ENCODE measurements at regions not wholly inside any gene's neighbourhood (a gene's known extent, or its start where the extent isn't known, plus 50 kb on each side); places are given as distances from the start of the nearest gene placed in this dataset.

DNA sequence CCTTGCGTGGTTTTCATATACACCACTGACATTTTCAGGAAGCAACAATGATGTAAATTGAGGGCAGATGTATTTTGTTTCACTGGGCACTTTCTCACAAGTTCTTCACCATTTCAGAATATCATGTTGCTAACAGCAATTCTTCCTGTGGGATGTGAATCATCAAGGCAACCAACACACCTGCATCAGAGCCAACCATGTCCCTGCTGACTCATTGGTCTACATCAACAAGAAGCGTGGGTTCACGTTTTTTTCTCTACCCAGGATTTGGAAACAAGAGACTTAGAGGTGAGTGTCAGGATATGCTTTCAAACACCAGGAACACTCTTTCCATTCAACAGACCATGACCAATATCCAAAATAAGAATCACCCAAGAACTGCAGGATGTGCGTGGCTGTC lies 203.9 kb downstream of the TEX36 start:
- no peak for DNase-seq
- TF ChIP-seq GATA1 (IDR thresholded peaks at IDR 0.05; ENCODE audit: low read depth, low read length) (no peak), POLR2A (IDR thresholded peaks at IDR 0.05; ENCODE audit: low read length) (no peak)

DNA sequence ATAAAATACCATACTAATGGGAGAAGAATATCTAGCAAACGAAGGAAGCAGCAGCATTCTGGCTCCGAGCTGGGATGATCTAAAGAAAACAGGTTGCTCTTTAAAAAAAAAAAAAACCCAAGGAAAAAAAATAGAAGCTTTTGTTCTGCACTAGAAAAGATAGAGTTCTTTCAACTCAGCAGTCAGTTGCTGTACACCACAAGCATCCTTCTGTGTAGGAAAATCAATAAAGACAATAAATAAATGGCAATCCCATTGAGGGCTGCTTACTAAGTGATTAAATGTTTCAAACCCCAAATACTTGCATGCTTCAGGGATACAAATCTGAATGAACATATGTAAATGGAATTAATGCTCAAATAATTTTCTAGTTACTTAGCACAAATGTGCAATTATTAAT lies 207.1 kb downstream of the TEX36 start:
- TF ChIP-seq GATA1 (IDR thresholded peaks at IDR 0.05; ENCODE audit: low read depth, low read length) (no peak), POLR2A (IDR thresholded peaks at IDR 0.05; ENCODE audit: low read length) (no peak)
- DNase-seq, result no peak

DNA sequence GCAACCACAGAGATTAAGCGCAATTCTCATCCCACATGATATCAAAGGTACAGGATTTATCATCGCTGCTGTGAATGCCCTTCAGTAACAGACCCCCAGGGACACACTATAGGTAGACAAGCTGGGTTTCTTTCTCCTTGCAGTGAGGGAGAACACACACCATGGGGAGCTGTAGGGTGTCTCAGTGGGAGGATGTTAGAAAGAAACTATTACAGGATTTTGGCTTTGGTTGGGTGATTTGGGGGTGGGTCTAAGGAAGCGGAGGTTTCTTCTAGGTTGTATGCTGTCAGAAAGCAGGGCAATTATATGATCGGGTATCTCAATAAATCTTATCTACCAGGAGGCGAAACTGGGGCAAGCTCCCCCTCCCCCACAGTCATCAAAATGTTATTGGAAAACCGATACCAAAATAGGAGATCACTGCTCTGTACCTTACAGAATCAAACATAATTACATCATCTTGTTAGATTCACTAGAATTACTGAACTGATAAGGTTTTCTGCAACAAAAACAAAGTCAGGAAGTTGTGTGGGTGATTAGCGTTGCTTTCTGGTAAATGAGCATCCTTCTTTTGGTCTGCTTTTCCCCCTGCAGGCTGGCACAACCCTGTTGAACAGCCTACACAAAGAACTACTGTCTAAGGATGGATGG lies 209.7 kb downstream of the TEX36 start:
- no peak for DNase-seq
- TF ChIP-seq GATA1 (IDR thresholded peaks at IDR 0.05; ENCODE audit: low read depth, low read length), result no peak
- TF ChIP-seq POLR2A (IDR thresholded peaks at IDR 0.05; ENCODE audit: low read length), result no peak

GRCh38 chr10:125472010-125472607 lies 210.9 kb downstream of the TEX36 start:
- no peak for TF ChIP-seq POLR2A (IDR thresholded peaks at IDR 0.05; ENCODE audit: low read length)
- no peak for TF ChIP-seq GATA1 (IDR thresholded peaks at IDR 0.05; ENCODE audit: low read depth, low read length)
- no peak for DNase-seq

DNA sequence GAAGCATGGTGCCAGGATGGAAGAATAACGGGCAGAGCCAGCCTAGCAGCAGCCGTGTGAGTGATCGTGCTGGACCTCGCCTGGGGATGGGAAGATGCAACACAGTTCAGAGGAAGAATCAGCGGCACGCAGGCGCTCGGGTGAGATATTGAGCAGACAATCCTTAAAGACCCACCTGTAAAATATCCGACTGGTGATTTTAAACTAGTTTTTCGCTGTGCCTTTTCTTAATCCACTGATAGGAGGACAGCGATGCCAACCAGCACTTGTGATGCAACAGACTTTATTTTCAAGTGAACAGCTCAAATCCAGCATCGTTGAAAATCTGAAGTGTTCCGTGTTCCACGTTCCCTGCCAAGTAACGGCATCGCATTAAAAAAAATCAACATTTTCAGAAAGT lies 214.7 kb downstream of the TEX36 start:
- TF ChIP-seq GATA1 (IDR thresholded peaks at IDR 0.05; ENCODE audit: low read depth, low read length) (no peak), POLR2A (IDR thresholded peaks at IDR 0.05; ENCODE audit: low read length) (no peak)
- no peak for DNase-seq

GRCh38 chr10:125466685-125467084 lies 216.3 kb downstream of the TEX36 start:
- TF ChIP-seq GATA1 (IDR thresholded peaks at IDR 0.05; ENCODE audit: low read depth, low read length) (no peak), POLR2A (IDR thresholded peaks at IDR 0.05; ENCODE audit: low read length) (no peak)
- no peak for DNase-seq

DNA sequence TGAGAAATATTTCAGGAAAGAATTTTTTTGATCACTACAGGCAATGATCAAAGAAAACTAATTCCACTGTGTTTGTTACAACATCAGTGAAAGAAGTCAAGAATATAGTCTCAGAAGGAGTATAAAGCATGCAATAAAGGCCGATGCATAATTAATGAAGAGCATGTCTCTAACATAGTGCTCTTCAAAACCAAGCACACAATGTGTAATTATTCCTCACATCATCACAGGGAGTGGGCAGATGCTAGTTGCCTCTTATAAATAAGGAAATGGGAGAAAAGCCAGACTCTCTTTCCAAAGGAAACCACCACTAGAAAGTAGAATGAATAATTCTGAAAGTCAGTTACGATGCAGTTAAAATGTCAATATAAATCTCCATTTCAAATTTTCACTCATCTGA lies 220.1 kb downstream of the TEX36 start:
- DNase-seq, result no peak
- TF ChIP-seq GATA1 (IDR thresholded peaks at IDR 0.05; ENCODE audit: low read depth, low read length) (no peak), POLR2A (IDR thresholded peaks at IDR 0.05; ENCODE audit: low read length) (no peak)

DNA sequence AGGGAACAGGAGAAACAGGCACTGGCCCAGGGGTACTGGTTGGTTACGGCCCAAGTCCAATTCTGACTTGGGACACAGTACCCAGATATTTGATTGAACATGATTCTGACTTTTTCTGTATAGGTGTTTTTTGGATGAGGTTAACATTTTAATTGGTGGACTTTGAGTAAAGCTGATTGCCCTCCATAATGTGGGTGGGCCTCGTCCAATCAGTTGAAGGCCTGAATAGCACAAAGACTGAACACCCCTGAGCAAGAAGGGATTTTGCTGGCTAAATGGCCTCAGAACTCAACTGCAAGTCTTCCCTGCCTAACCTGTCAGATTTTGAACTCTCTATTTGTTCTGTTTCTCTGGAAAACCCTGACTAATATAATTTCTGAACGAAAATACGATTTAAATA lies 222.6 kb downstream of the TEX36 start:
- no peak for DNase-seq
- TF ChIP-seq GATA1 (IDR thresholded peaks at IDR 0.05; ENCODE audit: low read depth, low read length) (no peak), POLR2A (IDR thresholded peaks at IDR 0.05; ENCODE audit: low read length) (no peak)

GRCh38 chr10:125457406-125457805 lies 225.6 kb downstream of the TEX36 start:
- TF ChIP-seq POLR2A (IDR thresholded peaks at IDR 0.05; ENCODE audit: low read length), result no peak
- TF ChIP-seq GATA1 (IDR thresholded peaks at IDR 0.05; ENCODE audit: low read depth, low read length), result no peak
- DNase-seq, result no peak

- DNase-seq, result no peak
- TF ChIP-seq POLR2A (IDR thresholded peaks at IDR 0.05; ENCODE audit: low read length), result no peak
- no peak for TF ChIP-seq GATA1 (IDR thresholded peaks at IDR 0.05; ENCODE audit: low read depth, low read length)
Observed at GRCh38 chr10:125455855-125456254, 227.1 kb downstream of the TEX36 start.

DNA sequence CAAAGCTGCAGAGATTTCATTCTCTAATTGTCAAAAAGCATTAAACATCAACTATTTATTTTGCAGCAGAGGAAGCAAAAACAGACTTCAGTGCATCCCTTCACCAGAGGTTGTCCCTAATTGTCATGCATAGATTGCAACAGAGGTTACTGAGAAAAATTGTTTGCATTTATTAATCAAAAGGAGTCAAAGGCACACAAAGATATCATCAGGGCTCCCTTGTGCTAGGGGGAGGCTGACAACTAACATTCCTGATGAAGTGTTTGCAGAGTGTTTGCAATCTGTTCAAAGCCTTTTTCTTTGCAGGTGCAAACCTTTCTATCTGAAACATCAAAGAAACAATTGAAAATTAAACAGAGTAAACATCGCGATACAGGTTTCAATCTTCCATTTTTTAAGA lies 227.5 kb downstream of the TEX36 start:
- TF ChIP-seq POLR2A (IDR thresholded peaks at IDR 0.05; ENCODE audit: low read length) (no peak), GATA1 (IDR thresholded peaks at IDR 0.05; ENCODE audit: low read depth, low read length) (no peak)
- DNase-seq, result no peak

- no peak for TF ChIP-seq GATA1 (IDR thresholded peaks at IDR 0.05; ENCODE audit: low read depth, low read length)
- no peak for TF ChIP-seq POLR2A (IDR thresholded peaks at IDR 0.05; ENCODE audit: low read length)
- DNase-seq, result no peak
Observed at GRCh38 chr10:125451319-125451718, 231.6 kb downstream of the TEX36 start.

DNA sequence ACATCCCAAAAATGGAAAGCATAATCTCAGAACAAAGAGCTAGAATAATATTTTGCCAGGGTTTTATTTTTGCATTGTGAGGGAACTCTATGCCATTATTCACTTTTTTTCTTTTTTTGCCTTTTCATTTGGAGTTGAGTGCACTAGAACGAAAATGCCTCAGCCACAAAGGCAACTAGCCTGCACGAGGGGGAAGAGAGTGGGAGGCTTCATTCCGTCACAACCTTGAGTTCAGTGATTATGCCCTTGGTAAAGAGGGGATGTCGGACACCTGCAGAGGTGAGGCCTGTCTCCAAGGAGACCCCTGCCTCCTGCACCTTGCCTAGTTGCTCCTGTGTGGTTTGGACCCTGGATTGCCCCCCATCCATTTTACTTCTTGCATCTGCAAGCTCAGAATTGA lies 232.7 kb downstream of the TEX36 start:
- no peak for DNase-seq
- TF ChIP-seq GATA1 (IDR thresholded peaks at IDR 0.05; ENCODE audit: low read depth, low read length) (no peak), POLR2A (IDR thresholded peaks at IDR 0.05; ENCODE audit: low read length) (no peak)

- TF ChIP-seq POLR2A (IDR thresholded peaks at IDR 0.05; ENCODE audit: low read length), result no peak
- no peak for TF ChIP-seq GATA1 (IDR thresholded peaks at IDR 0.05; ENCODE audit: low read depth, low read length)
- no peak for DNase-seq
Observed at GRCh38 chr10:125449571-125449970, 233.4 kb downstream of the TEX36 start.

DNA sequence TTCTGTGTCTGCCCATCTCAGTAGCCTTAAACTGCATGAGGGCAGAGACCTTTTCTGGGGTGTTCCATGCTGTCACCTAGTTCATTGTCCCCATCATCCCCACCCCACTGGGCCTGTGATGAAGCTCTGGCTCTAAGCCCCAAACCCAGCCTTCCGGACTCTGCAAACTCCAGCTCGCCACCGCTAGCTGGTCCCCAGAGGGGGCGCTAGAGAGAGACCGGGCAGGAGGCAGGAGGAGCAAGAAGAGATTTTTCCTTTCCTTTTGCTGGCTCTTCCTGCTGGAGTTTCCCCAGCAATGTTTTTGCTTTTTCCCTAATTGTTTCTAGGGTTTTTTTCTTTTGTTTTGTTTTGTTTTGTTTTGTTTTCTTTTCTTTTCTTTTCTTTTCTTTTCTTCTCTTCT lies 234.4 kb downstream of the TEX36 start:
- TF ChIP-seq POLR2A (IDR thresholded peaks at IDR 0.05; ENCODE audit: low read length) (no peak), GATA1 (IDR thresholded peaks at IDR 0.05; ENCODE audit: low read depth, low read length) (no peak)
- peak; percentile 29 to 51 for DNase-seq

Data from erythroblast (primary cell).